Skin of body (tissue), 1 donor: ENCODE measurements at regions not wholly inside any gene's neighbourhood (a gene's known extent, or its start where the extent isn't known, plus 50 kb on each side); places are given as distances from the start of the nearest gene placed in this dataset.

Experiments
- DNase-seq: peaks from one replicate; lab custom pipeline; 2025; lab: John Stamatoyannopoulos, UW

DNA sequence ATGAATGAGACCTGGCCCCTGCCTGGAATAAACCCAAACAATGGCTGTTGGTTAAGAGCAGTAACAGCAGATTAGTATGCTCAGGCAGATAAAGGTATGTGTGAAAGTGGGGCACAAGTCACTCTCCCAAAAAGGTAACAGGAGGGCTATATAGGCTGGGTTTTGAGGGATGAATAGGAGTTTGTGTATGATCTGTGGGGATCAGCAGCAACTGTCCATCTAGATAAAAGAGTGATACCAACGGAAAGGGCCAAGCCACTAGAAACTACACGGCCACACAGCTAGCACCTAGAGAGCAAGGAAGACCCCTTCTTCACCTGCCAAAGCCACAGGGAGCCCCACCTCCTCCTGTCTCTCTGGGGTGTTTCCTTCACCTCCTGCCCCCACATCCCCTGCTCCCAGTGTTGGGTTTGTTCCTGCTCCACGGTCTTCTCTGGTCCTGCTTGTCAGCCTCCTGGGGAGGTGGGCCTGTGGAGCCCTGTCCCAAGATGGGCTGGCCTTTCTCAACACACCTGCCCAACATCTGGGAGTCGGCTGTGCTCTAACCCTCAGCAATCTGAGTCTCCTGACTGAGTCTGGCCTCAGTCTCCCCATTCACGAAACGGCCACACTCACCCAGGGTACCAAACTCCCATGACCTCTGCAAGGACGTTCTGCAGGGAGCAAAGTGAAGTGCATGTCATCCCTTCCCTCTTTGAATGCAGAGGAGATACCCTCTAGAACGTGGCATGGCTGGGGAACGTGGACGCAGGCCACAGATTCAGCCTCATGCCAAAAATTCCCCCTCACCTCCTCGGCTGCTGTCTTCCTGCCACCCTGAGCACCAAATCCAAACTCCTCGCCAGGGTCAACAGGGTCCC is 108.2 kb downstream of the NCOR2 start:
- DNase-seq = no peak

DNA sequence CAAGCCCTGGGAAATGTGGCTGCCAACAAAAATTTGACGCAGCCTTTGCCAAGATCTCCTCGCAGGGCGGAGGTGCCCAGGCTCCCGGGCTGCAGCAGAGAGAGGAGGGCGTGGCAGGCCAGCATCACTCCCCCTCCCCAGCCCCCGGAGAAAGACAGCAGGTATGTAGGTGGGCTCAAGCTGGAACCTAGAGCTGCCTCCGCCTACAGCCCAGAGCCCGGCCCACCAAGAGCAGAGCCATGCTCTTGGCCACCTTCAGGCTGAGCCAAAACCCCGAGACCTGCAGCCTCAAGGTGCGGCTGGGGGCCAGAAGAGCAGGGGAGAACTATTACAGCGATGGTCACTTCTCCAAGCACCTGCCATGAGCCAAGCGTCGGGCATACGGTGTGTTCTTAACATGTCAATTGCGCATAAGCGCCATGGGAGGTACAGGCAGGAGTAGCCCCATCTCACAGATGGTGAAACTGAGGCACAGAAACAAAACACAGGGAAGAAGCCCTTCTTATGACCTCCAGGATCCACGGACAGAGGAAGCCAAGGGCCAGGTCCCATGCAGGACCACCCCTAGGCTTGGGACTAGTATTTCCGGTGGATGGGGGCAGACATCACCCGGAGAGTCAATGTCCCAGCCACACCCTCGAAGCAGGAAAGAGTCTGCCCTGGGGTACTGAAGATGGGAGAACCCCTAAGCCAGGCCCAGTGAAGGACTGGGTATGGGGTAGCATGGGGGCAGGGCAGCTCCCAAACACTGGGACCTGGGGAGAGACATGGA is 109.0 kb downstream of the NCOR2 start:
- no peak for DNase-seq

DNA sequence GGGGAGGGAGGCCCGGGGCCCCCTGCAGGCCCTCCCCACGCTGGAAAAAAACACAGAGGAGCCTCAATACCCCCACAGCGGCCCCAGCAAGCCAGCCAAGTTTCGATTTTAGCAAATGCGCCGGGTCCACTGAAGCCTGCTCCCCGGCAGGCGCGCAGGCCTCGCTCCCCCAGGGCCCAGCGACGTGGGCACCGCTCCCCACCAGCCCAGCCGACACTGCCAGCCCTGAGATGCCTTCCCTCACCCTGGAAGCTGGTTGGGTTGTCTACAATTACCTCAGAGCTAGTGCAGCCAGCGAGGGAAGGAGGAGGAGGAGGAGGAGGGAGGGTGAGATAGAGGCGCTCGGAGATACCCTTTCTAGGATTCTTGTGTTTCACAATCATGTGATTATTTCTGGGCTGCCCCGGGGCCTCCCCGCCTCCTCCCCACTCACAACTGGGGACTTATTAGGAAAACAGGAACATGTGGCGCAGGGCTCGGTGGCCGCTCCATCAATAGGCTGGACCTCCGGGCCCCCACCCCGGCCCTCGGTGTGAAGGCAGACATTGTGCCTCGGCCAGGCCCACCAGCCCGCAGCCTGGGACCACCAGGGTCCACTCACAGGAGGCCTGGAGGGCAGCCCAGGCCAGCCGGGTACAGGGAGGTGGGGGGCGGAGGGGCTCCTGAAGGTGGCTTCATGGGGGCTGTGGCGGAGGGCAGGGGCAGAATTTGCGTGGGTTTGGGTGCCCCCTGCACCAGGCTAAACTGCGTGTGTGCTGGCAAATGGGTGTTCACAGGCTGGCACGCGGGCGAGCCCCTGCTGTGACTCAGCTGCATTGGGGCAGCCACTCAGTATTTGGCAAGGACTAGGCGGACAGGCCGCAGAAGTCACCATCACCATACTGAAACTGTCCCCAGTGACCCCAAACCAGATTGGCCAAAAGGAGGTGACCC is 109.9 kb downstream of the NCOR2 start:
- DNase-seq = no peak

DNA sequence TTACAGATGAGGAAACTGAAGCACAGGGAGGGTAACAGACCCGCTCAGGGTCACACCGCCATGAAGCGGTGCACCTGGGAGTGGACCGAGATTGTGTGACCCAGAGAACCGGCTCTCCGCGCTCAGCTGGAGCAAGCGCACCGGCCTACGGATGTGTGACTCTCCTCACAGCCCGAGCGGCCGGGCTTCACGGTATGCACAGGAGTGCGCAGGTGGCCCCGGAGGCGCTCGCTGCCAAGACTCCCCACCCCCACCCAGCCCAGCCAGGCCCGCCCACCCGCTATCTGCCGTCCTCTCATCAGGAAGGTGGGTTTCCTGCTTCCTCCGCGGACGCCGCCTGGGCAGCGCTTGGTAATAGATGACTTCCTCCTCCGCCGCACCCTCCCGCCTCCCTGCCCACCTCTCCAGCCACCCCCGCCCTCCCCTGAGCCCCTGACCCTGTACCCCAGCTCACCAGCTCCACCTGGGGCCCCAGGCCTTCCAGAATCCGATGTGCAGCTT is 110.7 kb downstream of the NCOR2 start:
- DNase-seq = no peak

DNA sequence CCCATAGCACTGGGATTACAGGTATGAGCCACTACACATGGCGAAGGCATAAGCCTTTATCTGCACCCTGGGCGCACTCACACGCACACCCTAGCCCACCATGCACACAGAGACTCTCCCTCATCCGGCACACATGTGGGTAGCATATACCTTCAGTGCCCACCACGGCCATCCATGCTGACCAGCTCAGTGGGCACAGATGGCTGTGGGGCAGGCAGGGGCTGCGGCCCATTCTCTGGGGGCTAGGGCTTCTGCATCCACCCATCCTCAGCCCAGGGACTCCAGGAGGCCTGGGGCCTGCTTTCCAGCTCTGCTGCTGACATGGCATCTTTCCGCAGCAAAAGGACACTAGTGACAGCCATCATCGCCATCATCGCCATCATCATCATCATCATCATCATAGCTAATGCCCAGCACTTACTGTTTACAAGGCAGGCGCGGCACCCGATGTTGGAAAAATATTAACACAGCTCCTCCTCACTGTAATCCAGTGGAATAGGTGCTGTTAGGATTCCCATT is 111.2 kb downstream of the NCOR2 start:
- DNase-seq = no peak

DNA sequence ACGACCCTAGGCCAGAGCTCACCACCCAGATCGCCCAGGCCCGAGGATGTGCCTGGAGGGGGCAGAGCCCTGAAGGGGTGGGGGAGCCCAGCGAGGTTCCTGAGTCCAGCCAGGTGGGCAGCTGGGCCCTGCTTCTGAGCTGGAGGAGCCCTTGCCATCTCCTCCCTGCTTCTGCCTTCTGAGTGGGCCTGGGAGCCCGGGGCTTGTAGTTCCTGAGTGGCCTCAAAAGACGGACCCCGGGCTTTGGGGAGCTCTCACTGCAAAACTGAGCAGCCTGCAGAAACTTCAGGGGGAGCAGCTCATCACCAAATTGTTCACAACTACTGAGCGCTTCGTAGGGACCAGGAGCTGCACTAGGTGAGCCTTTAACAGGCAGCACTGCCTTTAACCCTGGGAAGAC is 112.1 kb downstream of the NCOR2 start:
- DNase-seq = no peak

DNA sequence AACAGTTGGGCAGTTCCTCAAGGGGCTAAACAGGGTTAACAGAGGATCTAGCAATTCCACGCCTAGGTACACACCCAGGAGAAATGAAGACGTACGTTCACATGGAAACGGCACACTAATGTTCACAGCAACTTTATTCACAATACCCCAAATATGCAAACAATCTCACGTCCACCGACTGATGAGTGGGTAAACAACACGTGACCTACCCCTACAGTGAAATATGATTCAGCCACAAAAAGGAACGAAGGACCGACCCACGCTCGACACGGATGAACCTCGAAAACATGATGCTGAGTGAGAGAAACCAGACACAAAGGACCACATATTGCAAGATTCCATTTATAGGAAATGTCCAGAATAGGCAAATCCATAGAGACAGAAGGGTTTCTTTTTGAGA is 112.7 kb downstream of the NCOR2 start:
- DNase-seq = no peak

DNA sequence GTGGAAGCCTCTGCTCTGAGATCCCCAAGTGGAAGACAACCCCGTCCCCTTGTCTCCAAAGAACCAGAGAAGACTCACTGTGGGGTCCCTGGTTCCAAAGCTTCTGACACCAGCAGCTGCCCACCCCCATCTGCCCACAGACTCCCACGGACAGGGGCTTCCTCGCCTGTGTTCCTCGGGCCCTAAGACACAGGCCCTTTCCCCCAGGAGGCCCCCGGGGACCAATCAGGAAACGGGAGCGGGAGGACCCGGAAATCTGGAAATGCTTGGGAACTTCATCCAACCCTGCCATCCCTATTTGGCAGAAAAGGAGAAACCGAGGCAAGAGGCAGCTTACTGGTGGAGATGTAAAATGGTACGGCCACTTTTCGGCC is 113.1 kb downstream of the NCOR2 start:
- no peak for DNase-seq

DNA sequence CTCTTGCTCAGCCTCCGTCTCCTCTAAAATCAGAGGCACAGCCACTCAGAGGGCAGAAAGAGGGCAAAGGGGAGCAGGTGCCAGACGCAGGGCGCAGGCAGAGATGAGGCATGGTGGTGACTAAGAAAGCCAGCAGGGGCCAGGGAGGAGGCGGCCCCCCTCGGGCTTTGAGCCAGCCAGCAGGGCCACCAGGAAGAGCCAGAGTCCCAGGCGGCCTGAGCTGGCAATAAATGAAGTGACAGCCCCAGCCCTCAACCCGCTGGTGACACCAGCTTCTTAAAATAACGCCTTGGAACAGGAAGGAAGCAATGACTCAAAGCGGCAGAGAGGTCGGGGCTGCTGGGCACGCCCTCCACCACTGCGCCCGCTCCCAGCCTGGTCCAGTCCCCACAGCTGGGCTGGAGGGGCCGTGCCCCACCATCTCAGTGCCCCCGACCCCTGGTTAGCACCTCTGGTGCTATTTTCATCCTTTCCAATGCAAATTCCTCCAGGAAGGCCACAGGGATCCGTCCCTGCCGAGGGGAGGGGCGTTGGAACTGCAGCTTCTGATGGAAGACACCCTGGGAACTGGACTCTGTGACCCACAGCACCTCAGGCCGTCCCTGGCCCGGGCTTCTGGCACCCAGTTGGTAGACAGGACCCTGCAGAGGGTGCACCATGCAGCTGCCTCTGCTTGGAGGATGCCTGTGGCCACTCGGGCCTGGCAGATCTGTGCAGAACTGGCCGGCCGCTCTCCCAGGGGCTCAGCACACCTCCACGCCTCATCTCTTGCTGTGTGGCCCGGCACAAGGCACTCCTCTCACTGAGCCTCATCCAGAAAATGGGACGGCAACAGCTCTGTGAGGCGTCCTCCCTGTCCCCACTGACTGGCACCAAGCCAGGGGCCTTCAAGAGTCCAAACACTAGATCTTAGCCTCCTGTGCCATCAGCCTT is 113.7 kb downstream of the NCOR2 start:
- DNase-seq = peak; percentile 68

DNA sequence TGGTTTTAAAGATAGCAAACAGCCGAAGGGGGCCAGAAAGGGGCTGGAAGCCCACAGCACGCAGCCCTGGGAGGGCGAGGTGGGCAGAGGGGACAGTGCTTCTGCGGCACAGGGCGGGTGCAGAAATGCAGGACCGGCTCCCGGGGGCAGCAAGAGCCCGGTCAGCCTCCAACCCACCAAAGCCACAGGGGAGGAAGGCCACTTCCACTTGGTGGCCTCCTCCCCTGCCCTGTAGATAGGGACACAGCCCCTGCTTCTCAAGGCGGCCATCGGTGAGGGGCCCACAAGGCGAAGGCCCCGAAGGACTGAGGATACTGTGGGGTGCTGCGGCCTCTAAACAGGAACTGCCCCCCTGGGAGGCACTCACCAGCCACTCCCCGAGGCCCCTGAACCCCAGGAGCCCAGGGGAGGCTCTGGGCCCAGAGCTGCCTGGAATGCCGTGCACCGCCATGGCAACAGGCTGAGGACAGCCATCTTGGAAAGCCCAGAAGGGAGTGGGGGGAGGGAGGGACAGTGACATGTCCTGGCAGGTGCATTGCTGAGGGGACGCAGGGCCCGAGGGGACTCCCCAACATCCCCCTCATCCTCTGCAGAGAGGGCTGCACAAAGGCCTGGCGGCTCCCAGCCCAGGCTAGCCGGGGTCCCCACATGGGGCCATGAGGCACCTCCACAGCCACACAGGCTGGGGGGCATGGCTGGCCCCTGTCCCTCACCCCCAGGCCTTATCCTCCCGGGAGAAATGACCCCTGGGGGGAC is 114.7 kb downstream of the NCOR2 start:
- no peak for DNase-seq

DNA sequence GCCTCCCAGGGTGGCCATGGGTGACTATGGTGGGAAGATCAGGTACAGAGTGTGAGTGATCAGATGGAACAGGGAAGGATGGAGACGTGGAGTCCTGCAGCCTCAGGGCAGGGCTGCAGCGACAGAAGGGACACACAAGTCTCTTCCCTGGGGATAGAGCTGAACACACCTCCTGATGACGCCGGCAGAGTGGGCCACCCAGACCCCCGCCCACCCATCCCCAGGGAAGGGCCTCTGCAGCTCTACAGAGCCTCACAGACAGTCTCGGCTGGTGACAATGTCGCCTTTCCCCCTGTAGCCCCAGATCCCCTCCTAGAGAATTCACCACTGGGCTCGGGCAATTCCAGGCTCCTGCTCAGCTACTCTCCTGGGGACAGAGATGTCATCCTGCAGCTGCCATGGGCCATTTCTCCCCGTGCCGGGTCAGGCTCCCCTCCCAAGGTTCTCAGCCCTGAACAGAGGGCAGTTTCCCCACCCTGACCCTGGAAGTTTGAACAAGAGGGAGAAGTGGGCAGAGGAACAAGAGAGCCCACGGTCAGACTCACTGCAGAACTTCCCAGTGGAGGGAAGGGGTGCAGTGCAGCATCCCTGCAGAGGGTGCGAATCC is 115.7 kb downstream of the NCOR2 start:
- no peak for DNase-seq

DNA sequence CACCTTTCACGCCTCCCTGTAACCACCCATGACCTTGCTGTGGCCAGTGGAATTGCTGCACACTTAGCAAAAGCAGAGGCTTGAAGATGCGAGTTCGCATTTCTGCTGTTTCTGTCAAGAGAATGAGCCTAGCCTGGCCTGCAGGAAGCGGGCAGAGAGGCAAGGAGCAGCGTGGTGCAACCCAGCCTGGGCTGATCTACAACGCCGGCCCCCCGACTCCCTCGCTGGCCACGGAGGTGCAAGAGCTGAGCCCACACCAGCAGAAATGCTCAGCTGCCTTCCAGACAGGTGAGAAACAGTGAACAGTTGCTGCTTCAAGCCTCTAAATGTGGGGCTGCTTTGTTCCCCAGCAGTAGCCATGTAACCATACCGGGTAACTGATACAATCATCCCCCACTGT is 116.4 kb downstream of the NCOR2 start:
- DNase-seq = no peak

DNA sequence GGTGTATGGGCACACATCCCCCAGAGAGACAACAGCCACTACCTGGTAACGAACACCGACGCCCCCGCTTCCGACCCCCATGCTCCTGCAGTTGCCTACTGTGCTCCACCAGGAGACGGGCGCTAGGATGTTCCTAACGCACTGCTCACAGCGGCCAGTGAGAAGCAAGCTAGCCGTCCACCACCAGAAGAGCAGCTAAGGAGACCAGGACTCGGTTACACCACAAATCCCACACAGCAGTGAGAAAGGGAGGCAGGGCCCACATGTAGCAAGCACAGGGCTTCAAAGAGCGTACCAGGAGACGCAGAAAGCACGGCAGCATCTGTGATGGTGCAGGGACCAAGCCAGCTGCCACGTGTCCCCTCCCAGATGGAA is 117.0 kb downstream of the NCOR2 start:
- no peak for DNase-seq

DNA sequence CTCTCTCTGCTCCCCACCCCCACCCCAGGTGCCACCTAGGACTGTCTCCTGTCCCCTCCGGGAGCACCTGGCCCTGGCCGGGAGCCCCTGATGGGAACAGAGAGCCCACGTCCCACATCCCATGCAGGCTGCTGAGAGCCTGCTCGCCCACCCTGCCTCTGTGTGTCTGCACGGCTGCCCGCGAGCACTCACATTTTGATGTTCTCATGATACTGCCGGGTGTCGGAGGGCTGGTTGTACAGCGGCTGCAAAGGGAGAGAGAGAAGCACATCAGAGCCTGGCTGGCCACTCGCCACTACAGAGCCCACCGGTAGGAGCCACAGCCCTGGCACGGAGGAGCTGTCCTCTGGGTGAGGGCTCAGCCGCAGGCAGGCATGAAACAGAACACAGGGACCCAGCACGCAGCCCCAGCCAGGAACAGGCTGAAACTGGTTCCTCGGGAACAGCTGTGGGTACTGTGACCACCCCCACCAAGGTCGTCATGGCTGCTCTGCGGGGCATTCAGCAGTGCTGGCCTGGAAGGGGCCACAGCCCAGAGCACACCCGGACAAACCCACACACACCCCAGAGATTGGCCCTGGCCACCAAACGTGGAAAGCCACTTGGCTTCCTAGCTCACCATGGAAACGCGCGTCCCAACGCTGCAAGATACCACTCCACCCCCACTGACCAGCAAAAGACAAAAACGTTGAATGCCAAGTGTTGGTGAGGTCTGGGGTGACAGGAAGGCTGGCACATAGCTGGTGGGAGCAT is 117.6 kb downstream of the NCOR2 start:
- DNase-seq = no peak

DNA sequence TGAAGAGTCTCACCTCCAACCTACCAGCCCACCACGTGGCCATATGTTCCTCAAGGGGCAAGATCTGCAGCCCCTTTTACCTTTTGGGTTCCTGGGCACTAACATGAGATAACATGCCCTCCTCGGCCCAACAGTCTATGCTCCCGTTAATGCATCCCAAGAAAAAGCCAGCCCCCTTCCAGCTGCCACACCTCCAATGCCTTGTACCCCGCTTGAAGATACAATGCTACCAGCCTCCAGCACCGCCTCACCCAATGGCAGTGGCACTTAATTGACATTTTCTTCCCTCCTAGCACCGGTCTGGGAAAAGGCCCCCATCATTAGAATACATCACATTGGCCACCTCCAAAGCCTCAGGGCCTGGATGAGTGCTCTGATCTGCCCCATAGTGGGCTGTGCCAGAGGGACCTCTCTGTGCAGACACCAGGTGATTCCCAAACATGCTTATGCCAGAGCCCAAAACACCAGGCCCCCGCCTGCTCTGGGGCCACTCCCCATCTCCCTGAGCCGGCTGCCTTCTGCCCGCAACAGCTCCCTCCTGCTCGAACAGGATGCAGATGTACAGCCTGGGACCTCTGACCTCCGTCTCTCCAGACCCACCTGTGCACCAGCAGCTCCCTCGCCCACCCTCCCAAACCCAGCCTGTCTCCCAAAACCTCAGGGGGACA is 118.3 kb downstream of the NCOR2 start:
- no peak for DNase-seq

DNA sequence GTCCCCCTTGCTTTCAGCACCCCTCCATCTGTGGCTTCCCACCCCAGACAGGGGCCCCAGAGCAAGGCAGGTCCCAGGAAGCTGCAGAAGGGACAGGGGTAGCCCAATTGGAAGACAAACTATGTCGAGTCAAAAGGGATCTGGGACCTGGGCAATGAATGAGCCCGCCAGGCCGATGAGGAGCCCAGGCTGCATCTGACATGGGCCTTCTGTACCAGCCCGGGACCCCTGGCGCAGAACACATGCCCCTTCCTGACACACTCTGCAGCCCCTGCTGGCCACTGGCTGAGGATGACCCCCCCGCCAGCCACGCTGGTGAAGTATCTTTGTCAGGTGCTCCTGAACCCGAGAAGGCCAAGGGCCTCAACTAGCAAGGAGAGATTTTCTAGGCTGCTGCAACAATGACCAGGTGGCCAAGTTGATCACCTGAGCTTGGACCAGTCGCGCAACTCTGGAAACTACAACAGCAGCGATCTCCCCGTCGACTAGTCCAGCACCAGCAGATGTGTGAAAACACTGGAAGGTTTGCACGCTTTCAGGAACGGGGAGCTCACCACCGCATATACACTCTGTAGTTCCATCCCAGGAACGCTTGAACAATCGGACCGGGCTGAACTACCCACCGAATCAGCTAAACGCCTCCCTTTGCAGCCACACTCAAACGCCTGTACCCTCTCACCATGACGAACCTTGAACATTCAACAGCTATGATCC is 119.0 kb downstream of the NCOR2 start:
- DNase-seq = no peak

DNA sequence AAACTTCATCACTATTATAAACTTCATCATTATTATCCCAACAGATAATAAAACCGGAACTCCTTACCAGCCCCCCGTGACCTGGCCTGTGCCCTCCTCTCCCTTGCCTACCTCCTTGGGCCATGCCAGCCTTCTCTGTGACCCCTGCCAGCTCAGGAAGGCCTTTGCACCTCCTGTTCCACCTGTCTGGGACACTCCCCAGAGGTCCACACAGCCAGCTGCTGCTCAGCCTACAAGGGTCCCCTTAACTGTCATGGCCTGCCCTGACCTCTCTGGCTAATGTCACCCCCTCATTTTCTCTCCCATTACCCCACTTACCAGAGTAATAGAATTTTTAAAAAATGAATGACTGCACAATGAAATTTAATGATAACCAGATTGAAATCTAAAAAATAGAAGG is 121.0 kb downstream of the NCOR2 start:
- DNase-seq = no peak
